NAMALWA (cell line): ENCODE measurements at regions not wholly inside any gene's neighbourhood (a gene's known extent, or its start where the extent isn't known, plus 50 kb on each side); places are given as distances from the start of the nearest gene placed in this dataset.
A peak's percentile ranks its signal among the peaks of the same experiment; 100 is the strongest.
"Not testable (repeated sequence)": the region's sequence is repeated elsewhere in the genome, so short reads cannot be mapped to it uniquely, and the experiment has no call there.

ENCODE experiments used
- DNase-seq: peaks from one replicate; pipeline ENCODE4 v3.0.0-alpha.2; 2015; ENCODE audit warnings: low spot score

DNA sequence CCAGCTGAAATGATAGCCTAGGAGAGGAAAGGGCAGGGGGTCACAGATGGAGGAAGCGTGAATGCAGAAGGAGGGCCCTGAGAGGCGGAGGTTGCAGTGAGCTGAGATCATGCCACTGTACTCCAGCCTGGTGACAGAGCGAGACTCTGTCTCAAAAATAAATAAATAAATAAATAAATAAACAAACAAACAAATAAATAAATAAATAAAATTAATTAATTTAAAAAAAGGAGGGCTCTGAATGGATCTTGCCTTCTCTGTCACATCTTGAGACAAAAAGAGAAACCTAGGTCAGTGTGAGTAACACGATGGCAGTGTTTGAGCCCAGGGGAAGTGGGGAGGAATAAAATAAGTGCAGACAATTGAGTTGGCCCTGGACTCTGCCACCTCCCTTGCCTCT lies 182.3 kb upstream of the DAAM1 start:
- not testable (repeated sequence) for DNase-seq

DNA sequence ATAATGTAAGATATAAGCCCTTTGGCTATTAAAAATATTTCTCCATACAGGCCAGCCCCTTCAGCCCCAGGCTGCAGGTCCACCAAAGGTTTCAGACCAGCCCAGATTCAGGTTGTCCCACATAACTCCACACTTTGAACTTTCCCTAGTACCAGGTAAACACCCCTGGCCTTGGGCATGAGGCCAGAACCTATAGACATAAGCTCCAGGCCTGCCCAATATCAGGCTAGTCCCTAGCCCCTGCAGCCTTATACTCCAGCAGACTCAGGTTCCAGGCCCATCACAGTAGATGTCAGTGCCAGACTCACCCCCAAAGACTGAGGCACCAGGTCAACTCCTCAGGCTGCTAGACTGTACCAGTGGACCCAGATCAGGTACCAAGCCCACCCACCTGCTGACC lies 178.5 kb upstream of the DAAM1 start:
- DNase-seq = no peak

DNA sequence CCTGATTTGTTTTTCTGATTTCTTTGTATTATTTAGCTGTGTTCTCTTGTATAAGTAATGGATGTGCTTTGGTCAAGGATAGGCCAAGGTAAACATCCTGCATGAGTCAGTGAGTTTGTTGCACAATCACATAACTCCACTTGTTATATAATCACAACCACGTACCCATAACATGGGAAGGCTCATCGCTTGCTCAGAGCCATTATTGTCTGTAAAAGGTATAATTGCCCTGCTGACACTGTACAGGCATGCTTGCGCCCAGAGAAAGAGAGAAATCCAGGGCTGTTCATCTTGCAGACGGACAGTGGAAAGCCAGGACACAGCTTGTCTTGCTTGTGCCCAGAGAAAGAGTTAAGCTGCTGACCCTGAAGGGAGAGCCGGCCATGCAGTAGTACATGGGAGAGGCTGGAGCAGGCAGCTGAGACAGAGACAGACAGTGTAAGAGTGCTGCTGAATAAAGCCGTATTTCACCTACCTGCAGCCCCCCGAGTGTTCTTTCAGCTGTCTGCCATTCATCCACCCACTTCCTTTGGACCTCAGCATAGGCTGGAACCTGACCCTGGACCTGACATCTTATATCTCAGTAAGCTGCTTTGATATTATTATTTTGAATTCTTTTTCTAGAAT lies 174.7 kb upstream of the DAAM1 start:
- DNase-seq = no peak

DNA sequence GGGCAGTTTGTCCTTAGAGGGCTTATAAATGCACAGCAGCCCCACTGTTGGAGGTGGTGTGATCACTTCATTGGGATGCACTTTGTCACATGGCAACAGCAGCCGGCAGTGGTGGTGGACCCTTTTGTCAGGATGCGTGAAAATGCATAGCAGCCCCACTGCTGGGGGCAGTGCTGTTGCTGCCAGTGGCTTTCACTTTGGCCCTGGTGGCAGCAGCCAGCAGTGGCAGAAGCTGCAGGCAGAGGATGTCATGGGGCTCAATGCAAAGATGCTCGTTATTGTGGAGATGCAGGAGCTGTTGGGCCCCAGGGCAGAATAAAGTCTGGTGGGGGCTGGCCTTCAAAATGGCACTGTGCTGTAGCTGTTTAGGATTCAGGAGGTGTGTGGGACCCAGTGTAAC lies 173.0 kb upstream of the DAAM1 start:
- no peak for DNase-seq

DNA sequence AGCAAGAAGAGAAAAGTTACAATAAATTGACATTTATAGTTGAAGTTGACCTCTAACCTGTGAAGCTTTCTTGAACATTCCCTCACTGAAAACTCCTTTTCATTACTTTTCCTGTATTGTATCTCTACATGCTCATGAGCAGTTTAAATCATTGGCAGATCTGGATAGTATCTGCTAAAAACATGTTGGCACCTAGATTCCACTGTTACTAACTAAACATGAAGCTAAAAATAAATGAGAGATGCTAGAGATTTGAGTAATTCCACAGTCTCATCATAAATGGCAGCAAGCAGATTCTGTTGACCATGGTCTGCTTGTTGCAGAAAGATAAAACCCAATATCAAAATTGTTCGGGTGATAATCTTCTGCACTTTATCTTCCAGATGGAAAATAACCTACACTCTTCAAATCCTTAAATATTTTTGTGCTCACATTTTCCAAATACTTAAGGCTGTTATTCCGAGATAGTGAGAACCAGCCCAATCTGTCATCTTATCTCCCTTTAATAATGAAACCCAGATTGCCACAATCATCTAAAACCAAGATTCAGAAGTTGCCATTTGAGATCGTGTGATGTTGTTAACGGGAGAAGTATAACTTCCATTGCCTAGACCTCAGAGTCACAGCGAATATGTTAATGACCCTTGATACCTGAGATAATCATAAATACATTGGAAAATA lies 171.0 kb upstream of the DAAM1 start:
- no peak for DNase-seq

DNA sequence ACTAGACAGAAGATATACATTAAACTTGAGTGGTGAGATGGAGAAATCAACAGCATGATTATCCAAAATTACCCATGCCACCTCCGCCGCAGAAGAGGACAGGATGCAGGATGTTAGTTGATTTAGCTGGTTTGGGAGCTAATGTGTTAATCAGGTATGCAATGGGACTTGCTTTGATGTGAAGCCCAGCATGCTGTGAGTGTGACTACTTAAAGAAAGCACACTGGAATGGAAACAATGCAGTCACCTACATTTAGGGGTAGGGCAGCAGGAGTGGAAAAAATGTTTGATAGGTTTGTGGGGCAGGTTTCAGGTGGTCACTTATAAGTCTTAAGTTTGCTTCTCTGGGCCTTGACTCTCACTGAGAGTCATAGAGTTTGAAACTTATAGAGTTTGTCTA lies 170.0 kb upstream of the DAAM1 start:
- no peak for DNase-seq

DNA sequence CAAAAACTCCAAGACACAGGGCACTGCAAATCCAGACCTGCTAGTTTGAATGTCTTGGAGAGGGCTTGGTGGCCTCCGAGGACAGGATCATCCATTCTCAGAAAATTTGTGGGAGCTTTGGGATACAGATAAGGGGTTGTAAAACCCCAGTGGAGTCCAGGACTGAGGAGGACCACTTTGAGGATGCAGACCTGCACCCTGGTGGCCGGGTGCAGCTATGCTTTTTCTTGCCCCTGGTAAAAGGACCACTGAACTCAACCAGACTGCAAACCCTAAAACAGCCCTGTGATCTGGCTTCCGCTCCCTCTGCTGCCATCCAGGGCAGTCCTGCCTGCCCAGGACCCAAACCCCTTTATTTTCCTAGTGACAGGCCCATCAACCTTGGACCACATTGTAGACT lies 169.5 kb upstream of the DAAM1 start:
- no peak for DNase-seq

DNA sequence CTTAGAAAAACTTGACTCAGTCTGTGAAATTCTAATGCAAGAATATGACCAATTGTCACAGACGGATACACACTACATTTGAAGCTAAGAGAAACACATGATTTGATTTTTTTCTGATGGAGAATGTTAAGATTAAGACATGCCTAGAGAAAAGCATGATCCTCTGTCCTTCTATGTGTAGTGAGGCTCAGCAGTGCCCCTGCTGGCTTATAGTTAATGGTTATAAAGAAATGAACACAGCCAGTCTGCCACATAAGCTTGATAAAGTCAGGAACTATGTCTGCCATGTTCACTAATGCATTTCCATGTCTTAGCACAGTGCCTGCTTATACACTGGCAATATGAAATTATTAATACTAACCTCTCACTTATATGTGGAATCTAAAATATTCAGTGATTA lies 168.1 kb upstream of the DAAM1 start:
- DNase-seq = peak; percentile 15

DNA sequence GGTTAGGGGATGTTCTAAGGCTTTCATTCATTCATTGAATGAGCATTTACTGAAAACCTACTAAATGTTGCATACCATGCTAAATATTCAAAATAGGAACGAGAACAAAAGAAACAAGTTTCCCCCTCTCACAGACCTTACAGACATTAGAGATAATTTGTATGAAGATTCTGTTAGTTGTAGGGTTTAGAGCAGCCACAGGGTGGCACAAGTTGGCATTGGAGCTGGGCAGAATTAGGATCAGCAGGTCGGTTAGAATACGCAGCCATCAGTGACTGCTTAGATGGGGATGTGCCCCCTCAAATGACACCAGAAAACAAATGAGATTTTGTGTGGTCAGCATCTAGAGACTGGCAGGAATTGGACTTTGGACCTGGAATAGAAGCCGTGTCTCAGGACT lies 166.3 kb upstream of the DAAM1 start:
- DNase-seq = no peak

DNA sequence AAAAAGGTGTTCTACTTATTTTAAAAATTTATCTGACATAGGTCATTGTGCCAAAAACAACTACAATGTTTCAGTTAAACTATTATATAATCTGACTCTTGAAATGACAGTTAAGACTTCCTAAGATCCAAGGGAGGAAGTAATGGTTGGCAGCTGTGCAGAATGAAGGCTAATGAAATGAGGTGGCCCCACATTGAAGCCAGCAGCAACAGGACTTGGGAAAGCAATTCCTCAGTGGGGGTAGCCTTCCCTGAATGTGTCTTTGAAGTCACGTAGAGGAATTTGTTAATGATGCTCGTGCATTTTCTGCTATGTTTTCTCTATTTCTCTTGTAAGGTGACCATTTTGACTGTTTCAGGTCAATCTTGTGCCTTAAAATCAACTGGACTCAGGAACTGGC lies 162.4 kb upstream of the DAAM1 start:
- DNase-seq = no peak

DNA sequence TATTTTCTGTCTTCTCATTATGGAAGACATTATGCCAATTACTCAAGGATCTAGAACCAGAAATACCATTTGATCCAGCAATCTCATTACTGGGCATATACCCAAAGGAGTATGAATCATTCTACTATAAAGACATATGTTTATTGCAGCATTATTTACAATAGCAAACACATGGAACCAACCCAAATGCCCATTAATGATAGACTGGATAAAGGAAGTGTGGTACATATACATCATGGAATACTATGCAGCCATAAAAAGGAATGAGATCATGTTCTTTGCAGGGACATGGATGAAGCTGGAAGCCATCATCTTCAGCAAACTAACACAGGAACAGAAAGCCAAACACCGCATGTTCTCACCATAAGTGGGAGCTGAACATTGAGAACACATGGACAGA lies 161.8 kb upstream of the DAAM1 start:
- not testable (repeated sequence) for DNase-seq

DNA sequence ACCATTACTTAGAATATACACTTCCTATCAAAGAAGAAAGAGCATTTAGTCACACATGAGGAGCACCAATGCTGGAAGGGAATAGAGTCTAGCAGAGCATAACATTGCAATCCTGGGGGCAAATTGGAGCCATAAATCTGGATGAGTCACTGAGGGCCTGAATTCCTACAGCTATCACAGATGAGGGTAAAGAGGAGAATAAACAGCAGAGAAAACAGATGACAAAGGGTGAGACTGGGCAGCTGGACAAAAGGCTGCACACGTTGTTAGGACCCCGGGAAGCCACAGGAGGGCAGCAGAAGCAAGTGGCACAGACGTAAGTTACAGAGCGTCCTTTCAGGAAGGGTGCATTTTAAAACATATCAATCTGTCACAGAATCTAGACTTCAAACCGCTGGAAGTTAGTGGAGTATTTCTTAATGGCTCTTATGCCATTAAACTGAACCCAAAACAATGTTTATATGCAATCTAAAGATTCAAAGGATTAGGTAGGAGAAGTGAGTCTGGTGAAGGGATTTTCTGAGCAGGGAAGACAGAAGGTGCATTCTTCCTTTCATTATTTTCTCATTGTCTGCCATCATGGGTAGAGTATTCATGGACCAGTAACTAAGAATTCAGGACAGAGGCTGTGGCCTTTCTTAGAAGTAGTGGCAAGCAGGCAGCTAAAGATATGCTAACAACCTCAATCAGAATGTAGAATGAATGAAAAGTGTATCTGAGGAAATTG lies 159.8 kb upstream of the DAAM1 start:
- DNase-seq = peak; percentile 56

DNA sequence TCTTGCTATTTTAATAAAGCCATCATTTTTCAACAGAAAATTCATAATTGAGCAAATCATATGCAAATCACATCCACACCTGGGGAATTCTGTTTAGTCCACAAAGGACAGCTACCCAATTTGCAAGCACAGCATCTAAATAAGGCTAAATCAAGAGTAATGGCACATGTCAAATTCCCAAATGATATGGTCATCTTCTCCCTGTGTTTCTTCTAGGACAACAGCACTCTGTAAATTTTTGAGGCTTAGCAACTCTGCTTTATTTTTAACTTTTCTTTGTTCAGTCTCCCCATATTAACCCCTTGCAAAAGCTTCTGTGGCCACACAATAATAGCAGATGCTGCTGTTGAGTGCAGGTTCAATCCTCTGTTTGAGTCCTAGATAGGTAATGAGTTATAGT lies 155.6 kb upstream of the DAAM1 start:
- no peak for DNase-seq

DNA sequence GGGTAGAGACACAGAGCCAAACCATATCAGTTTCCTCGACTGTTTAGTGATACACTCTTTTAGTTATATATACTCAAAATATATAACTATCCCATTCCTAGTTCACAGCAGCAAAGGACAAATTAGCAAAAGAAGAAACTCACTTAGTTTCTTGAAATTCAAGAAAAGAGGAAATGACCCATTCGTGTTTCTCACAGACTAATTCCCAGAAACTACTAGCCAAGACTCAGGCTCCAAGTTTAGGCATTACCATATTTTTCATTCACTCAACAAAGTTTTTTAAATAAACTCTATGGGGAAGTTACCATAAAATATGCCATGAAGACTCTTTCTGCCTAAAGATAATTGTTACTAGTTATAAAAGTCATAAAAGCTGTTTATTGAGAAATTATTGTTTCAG lies 152.3 kb upstream of the DAAM1 start:
- DNase-seq = no peak

DNA sequence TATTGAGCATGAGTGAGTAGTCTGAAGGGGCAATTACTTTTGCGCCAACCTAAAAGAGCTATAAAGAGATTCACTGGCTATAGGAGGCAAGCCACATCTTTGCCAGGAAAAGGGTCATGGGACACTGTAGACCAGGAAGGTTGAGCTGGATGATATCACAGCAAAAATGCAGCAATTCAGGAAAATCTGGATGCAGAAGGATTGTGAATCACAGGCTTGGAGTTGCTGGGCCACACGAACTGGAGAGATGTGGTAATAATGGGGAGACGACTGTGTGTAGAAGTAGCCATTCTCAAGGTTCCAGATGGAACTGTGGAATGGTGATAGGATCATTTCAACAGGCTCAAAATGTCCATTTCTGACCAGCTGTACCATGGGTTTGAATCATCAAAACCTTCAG lies 151.4 kb upstream of the DAAM1 start:
- DNase-seq = no peak

DNA sequence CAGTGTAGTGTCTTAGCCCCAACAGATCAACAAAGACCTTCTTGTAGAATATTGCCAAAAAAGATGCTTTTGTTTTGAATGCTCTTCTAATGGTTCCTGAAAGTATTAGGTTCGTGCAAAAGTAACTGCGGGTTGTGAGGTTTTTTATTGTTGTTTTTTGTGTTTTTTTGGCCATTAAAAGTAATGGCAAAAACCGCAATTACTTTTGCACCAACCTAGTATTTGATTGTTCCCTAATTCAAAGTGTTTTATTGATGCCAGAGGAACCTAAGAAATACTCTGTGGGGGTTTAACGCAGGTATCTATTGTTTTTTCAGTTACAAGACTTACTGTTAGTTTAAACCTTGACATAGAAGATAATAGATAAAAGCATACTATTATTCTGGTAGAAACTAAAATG lies 150.8 kb upstream of the DAAM1 start:
- DNase-seq = no peak

DNA sequence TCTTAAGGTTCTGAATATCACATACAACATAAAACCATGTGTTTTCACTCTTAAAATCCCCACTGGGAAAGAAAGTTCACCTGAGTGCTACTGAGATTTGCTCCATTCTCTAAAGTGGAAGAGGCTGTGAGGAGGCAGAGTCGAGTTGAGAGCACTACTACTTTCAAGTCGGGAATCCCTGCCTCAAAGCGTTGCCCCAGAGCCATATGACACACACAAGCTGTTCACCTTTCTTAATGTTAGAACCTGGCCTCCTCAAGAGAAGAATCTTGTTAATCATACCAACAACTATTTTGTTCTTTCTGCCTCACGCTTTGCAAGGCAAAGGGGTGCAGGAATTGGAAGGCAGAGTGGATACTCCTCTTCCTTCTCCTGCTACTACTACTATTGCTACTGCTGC lies 149.7 kb upstream of the DAAM1 start:
- no peak for DNase-seq

DNA sequence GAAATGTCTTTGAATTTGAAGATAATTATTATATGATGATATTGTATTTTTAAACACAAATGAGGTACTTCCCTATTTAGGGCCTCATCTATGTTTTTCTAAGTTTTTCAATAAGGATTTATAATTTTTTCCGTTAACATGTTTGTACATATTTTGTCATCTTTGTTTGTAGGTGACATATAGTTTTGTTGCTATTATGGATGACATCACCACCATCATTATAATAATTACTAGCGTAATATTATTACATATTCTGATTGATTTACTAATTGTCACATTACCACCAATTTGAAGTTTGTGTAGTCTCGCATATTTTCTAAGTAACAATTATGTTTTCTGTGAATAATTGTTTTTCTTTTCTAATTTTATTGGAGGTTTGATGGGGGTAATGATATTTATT lies 147.2 kb upstream of the DAAM1 start:
- DNase-seq = no peak

DNA sequence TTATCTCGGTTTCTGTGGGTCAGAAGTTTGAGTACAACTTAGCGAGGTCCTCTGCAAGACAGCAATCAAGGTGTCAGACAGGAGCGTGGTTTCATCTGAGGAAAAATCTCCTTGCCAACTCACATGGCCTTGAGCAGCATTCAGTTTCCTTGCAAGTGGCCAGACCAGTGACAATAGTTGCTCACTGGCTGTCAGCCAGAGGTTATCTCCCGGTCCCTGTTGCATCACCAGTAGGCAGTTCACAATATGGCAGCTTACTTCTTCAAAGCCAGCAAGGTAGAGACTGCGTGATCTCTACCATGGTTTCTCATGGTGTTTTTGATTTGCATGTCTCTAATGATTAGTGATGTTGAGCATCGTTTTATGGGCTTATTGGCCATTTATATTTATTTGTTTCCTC lies 143.8 kb upstream of the DAAM1 start:
- no peak for DNase-seq

DNA sequence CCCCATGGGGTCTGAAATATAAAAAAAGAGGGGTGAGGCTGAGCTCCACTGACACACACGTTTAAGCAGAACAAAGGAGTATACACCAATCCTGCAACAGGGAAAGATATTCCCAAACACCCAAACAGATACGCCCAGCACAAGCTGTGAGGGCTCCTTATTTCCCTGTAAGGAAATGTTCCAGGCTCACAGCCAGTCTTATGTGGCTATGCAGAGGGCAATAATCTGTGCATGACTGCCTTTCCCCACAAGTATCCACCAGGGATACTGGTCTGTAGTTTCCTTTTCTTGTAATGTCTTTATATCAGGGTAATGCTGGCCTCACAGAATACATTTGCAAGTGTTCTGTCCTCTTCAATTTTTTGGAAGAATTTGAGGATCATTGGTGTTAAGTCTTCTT lies 141.7 kb upstream of the DAAM1 start:
- no peak for DNase-seq

DNA sequence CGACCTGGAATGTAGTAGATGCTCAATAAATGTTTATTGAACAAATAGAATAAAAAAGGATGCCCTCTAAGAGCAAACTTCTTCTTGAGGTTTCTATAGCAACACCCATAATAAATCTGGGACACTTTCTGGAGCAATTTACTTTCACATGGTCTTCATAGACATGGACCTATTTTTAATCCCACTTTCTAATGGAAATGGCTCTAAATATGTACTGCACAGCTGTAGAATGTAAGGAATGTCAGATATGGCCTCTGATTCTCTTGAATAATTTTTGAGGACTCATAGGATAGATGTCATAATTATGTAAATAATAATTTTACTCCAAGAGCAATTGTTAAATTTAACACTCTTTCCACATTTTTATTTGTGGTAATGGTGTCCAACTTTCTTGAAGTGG lies 133.5 kb upstream of the DAAM1 start:
- DNase-seq = no peak

DNA sequence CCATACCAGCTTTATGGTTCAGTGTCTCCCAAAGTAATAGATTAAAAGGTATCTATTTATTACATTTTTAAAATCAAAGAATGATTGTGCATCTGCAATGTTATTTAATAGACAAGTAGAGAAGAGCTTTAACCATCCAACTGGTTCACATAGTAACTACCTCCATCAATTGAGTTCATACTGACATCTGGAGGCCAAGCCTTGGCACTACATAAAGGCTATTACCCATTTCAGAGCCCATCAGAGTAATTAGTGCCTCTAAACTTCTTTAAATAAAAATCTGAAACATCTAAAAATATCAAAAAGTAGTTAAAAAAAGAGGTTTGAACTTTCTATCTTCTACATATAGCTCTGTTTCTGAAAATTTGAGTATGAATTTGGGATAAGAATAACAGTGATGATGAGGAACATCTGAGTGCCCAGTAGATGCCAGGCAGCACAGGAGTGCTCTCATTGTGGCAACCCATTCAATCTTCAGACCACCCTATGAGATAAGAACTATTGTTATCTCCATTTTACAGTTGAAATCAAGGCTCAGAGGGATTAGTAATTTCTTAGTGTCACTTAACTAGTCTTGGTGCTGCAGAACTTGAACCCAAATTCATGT lies 132.9 kb upstream of the DAAM1 start:
- DNase-seq = peak; percentile 38

DNA sequence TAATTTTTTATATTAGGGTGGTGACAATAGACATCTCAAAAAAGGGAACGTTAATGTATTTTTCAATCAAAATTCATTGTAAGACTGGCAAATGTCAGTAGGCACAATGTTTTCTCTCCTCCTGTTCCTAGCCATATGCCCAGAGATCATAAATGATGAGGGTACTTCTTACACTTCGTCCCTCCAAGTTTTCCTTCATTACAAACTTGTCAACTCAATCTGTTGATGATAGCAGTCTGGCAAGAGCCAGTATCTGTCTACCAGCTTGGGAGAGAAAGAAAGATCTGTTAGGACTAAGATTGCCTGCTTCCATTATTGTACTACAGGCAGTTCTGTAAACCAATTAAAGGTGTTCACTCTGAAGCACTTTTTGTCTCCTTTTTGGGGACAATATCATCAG lies 130.9 kb upstream of the DAAM1 start:
- DNase-seq = no peak
